HepG2 (cell line): ENCODE measurements at regions not wholly inside any gene's neighbourhood (a gene's known extent, or its start where the extent isn't known, plus 50 kb on each side); places are given as distances from the start of the nearest gene placed in this dataset.

Experiments used
- CEBPB ChIP-seq: IDR thresholded peaks from 2 replicates; pipeline ENCODE4 v1.6.1; 2011; ENCODE audit warnings: low read depth, low read length, improper control_type of control experiment, borderline replicate concordance
- HMG20B ChIP-seq: conservative IDR thresholded peaks from 2 replicates; pipeline ENCODE4 v1.6.1; 2016; ENCODE audit warnings: missing genetic modification reagents, missing compliant biosample characterization
- JUND ChIP-seq: sonication (generic); formaldehyde crosslinking; IDR thresholded peaks from 2 replicates; pipeline ENCODE4 v1.8.0; 2022; ENCODE audit warnings: mild to moderate bottlenecking, missing genetic modification reagents
- MED13 ChIP-seq: sonication (generic); formaldehyde crosslinking; IDR thresholded peaks from 2 replicates; pipeline ENCODE4 v1.5.0; 2020; ENCODE audit warnings: missing genetic modification reagents
- POLR2AphosphoS5 ChIP-seq: IDR thresholded peaks from 2 replicates; pipeline ENCODE4 v1.6.1; 2012; ENCODE audit warnings: low read depth, low read length
- TGIF2 ChIP-seq: IDR thresholded peaks from 2 replicates; pipeline ENCODE4 v1.6.1; 2016; ENCODE audit warnings: control low read depth, missing compliant biosample characterization
- TF ChIP-seq, protein P1 (sequence below): sonication (generic); formaldehyde crosslinking; IDR thresholded peaks from 2 replicates; pipeline ENCODE4 v1.5.0; 2020; ENCODE audit warnings: mild to moderate bottlenecking, missing genetic modification reagents, moderate library complexity
- TF ChIP-seq, protein P2 (sequence below): sonication (generic); formaldehyde crosslinking; IDR thresholded peaks from 2 replicates; pipeline ENCODE4 v1.4.0; 2020; ENCODE audit warnings: missing genetic modification reagents

DNA sequence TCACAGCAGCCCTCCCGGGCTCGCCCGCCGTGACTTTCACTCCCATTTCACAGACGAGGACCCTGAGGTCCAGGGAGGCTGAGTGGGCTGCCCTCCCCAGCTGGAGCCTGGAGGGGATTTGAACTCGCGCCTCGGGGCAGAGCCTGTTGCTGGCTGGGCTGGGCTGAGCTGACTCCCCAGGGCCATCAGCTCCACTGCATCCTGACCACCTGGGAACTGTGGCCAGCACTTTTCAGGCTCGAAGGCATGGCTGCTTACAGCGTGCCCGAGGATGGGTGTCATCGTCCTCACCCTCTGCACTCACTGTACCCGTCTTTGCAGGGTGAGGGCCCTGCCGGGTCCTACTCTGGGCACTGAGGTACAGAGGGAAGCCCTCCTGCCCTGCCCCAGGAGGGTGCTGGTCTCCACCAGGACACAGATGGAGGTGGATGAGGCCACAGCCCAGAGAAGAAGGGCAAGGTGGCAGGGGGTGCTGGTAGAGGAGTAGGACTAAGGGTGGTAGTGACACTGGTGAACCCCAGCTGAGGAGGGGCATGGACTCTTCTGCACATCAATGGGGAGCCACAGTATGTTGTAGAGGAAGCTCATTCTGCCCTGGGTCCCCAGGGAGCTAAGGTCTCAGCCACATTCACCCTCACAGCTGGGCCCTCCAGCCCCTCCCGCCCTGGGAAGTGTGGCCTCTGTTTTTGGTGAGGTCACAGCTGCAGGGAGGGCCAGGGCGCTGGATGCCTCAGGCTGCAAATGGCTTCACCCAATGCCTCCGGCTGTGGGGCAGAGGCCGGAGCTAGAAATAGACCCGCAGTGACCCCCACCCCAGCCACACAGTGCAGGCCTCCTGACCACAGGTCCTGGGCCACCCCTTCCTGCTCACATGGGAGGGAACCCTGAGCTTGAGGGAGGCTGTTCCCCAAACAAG, 365.1 kb upstream of the SFSWAP start:
- TF ChIP-seq POLR2AphosphoS5 (no peak), HMG20B (CRISPR knock-in tag) (no peak), MED13 (CRISPR knock-in tag) (no peak), CEBPB (no peak), TGIF2 (no peak), JUND (CRISPR knock-in tag) (no peak)
- TF ChIP-seq, protein P1, sequence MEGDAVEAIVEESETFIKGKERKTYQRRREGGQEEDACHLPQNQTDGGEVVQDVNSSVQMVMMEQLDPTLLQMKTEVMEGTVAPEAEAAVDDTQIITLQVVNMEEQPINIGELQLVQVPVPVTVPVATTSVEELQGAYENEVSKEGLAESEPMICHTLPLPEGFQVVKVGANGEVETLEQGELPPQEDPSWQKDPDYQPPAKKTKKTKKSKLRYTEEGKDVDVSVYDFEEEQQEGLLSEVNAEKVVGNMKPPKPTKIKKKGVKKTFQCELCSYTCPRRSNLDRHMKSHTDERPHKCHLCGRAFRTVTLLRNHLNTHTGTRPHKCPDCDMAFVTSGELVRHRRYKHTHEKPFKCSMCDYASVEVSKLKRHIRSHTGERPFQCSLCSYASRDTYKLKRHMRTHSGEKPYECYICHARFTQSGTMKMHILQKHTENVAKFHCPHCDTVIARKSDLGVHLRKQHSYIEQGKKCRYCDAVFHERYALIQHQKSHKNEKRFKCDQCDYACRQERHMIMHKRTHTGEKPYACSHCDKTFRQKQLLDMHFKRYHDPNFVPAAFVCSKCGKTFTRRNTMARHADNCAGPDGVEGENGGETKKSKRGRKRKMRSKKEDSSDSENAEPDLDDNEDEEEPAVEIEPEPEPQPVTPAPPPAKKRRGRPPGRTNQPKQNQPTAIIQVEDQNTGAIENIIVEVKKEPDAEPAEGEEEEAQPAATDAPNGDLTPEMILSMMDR (CRISPR knock-in tag) = no peak
- TF ChIP-seq, protein P2, sequence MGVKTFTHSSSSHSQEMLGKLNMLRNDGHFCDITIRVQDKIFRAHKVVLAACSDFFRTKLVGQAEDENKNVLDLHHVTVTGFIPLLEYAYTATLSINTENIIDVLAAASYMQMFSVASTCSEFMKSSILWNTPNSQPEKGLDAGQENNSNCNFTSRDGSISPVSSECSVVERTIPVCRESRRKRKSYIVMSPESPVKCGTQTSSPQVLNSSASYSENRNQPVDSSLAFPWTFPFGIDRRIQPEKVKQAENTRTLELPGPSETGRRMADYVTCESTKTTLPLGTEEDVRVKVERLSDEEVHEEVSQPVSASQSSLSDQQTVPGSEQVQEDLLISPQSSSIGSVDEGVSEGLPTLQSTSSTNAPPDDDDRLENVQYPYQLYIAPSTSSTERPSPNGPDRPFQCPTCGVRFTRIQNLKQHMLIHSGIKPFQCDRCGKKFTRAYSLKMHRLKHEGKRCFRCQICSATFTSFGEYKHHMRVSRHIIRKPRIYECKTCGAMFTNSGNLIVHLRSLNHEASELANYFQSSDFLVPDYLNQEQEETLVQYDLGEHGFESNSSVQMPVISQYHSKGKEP (CRISPR knock-in tag) = no peak
